K562 (cell line): ENCODE measurements at regions not wholly inside any gene's neighbourhood (a gene's known extent, or its start where the extent isn't known, plus 50 kb on each side); places are given as distances from the start of the nearest gene placed in this dataset.

Experiments
- FOSL1 ChIP-seq: fragments of 200-800 bp; sonication (Bioruptor generic); conservative IDR thresholded peaks from 2 replicates; pipeline ENCODE4 v1.6.1; 2016; ENCODE audit warnings: missing genetic modification characterization, missing compliant biosample characterization
- FOXJ3 ChIP-seq: sonication (generic); formaldehyde crosslinking; IDR thresholded peaks from 2 replicates; pipeline ENCODE4 v1.4.0; 2020; ENCODE audit warnings: mild to moderate bottlenecking, missing genetic modification reagents
- GABPA ChIP-seq: fragments of 200-800 bp; sonication (Bioruptor generic); conservative IDR thresholded peaks from 2 replicates; pipeline ENCODE4 v1.6.1; 2016; ENCODE audit warnings: low read depth, missing genetic modification characterization, missing compliant biosample characterization
- HCFC1 ChIP-seq: IDR thresholded peaks from 2 replicates; pipeline ENCODE4 v1.6.1; 2012; ENCODE audit warnings: low read depth, low read length, improper control_type of control experiment
- HMG20A ChIP-seq: fragments of 450-650 bp; formaldehyde crosslinking; conservative IDR thresholded peaks from 2 replicates; pipeline ENCODE4 v1.4.0; 2020; ENCODE audit warnings: mild to moderate bottlenecking, mixed read lengths
- HNRNPUL1 ChIP-seq: fragments of 200-400 bp; formaldehyde crosslinking; IDR thresholded peaks from 2 replicates; pipeline ENCODE4 v1.6.1; 2017; ENCODE audit warnings: low read length
- PHB2 ChIP-seq: fragments of 450-650 bp; IDR thresholded peaks from 2 replicates; pipeline ENCODE4 v1.6.1; 2017; ENCODE audit warnings: low read depth
- PTTG1 ChIP-seq: fragments of 450-650 bp; IDR thresholded peaks from 2 replicates; pipeline ENCODE4 v1.6.1; 2016; ENCODE audit warnings: low read depth, mild to moderate bottlenecking, missing genetic modification characterization, missing compliant biosample characterization
- REST ChIP-seq, 2 experiments: fragments of 450-650 bp; formaldehyde crosslinking in 1 of 2; IDR thresholded peaks; 2 replicates each; pipeline versions ENCODE4 v1.4.0 to v1.6.1; 2014 to 2020; ENCODE audit warnings: mild to moderate bottlenecking in 2 of 2, borderline replicate concordance in 1 of 2, low read depth in 1 of 2
- TFE3 ChIP-seq: fragments of 450-650 bp; formaldehyde crosslinking; IDR thresholded peaks from 2 replicates; pipeline ENCODE4 v1.4.0; 2020; ENCODE audit warnings: mild to moderate bottlenecking, mixed read lengths
- TGIF2 ChIP-seq: sonication (generic); formaldehyde crosslinking; IDR thresholded peaks from 2 replicates; pipeline ENCODE4 v1.8.1; 2022; ENCODE audit warnings: mild to moderate bottlenecking, missing genetic modification reagents, moderate library complexity
- XRCC5 ChIP-seq: fragments of 200-400 bp; formaldehyde crosslinking; IDR thresholded peaks from 2 replicates; pipeline ENCODE4 v1.6.1; 2017; ENCODE audit warnings: low read depth, mild to moderate bottlenecking, low read length
- ZSCAN32 ChIP-seq: fragments of 450-650 bp; formaldehyde crosslinking; IDR thresholded peaks from 2 replicates; pipeline ENCODE4 v1.4.0; 2020; ENCODE audit warnings: mild to moderate bottlenecking, moderate library complexity
- TF ChIP-seq, protein P1 (sequence below), 2 experiments: fragments of 450-650 bp; IDR thresholded peaks; 2 replicates each; pipeline ENCODE4 v1.6.1; 2018; ENCODE audit warnings: mild to moderate bottlenecking in 2 of 2, low read depth in 1 of 2; ENCODE audit not compliant: partially characterized antibody in 2 of 2

GRCh38 chr5:149439899-149440542 is 60.9 kb upstream of the IL17B start (continued):
- no peak for TF ChIP-seq TFE3 (CRISPR knock-in tag)
- TF ChIP-seq FOSL1 (tag): peak; percentile 31; the same call in 1 of the 2 replicates
- no peak for TF ChIP-seq TGIF2 (CRISPR knock-in tag)
- no peak for TF ChIP-seq PTTG1 (tag)
- TF ChIP-seq HMG20A (CRISPR knock-in tag): no peak
- no peak for TF ChIP-seq PHB2
- TF ChIP-seq ZSCAN32 (CRISPR knock-in tag): no peak
- TF ChIP-seq, protein P1, sequence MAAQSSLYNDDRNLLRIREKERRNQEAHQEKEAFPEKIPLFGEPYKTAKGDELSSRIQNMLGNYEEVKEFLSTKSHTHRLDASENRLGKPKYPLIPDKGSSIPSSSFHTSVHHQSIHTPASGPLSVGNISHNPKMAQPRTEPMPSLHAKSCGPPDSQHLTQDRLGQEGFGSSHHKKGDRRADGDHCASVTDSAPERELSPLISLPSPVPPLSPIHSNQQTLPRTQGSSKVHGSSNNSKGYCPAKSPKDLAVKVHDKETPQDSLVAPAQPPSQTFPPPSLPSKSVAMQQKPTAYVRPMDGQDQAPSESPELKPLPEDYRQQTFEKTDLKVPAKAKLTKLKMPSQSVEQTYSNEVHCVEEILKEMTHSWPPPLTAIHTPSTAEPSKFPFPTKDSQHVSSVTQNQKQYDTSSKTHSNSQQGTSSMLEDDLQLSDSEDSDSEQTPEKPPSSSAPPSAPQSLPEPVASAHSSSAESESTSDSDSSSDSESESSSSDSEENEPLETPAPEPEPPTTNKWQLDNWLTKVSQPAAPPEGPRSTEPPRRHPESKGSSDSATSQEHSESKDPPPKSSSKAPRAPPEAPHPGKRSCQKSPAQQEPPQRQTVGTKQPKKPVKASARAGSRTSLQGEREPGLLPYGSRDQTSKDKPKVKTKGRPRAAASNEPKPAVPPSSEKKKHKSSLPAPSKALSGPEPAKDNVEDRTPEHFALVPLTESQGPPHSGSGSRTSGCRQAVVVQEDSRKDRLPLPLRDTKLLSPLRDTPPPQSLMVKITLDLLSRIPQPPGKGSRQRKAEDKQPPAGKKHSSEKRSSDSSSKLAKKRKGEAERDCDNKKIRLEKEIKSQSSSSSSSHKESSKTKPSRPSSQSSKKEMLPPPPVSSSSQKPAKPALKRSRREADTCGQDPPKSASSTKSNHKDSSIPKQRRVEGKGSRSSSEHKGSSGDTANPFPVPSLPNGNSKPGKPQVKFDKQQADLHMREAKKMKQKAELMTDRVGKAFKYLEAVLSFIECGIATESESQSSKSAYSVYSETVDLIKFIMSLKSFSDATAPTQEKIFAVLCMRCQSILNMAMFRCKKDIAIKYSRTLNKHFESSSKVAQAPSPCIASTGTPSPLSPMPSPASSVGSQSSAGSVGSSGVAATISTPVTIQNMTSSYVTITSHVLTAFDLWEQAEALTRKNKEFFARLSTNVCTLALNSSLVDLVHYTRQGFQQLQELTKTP (IDR thresholded peaks at IDR 0.05; ENCODE audit: low read depth in 1 of 2, partially characterized antibody in 2 of 2): no peak
- TF ChIP-seq HNRNPUL1: 0 out of 2 replicates have a peak, but pooled peaks have one; percentile 42
- 0 out of 2 replicates have a peak, but pooled peaks have one; percentile 21 for TF ChIP-seq GABPA (tag)
- peak; percentile 59 for TF ChIP-seq REST (IDR thresholded peaks at IDR 0.05; ENCODE audit: borderline replicate concordance)
- no peak for TF ChIP-seq REST (CRISPR knock-in tag; IDR thresholded peaks at IDR 0.05; ENCODE audit: low read depth)
- TF ChIP-seq XRCC5: peak; percentile 60; the same call in 1 of the 2 replicates
- no peak for TF ChIP-seq HCFC1
- TF ChIP-seq FOXJ3 (CRISPR knock-in tag): no peak
